ENCODE measurements at regions not wholly inside any gene's neighbourhood (a gene's known extent, or its start where the extent isn't known, plus 50 kb on each side); places are given as distances from the start of the nearest gene placed in this dataset.

GRCh38 chr2:19748711-19749506, 152.9 kb downstream of the TTC32 start:
- Histone ChIP-seq H3K4me1 (ENCODE audit: control insufficient read depth, insufficient read depth, low read length) (no peaks in the 10 kb centered on the region), H3K27ac (ENCODE audit: low read depth, low read length) (no peak overlapping the region), H3K4me3 (ENCODE audit: low read depth, low read length) (no peak overlapping the region), H3K27me3 (ENCODE audit: control insufficient read depth, insufficient read depth, low read length) (no peaks in the 10 kb centered on the region), H3K9ac (ENCODE audit: low read depth, low read length) (no peak overlapping the region), H3K9me3 (ENCODE audit: control insufficient read depth, insufficient read depth, low read length) (no peaks in the 10 kb centered on the region), H3K36me3 (ENCODE audit: control insufficient read depth, insufficient read depth, low read length) (no peaks in the 10 kb centered on the region)

DNA sequence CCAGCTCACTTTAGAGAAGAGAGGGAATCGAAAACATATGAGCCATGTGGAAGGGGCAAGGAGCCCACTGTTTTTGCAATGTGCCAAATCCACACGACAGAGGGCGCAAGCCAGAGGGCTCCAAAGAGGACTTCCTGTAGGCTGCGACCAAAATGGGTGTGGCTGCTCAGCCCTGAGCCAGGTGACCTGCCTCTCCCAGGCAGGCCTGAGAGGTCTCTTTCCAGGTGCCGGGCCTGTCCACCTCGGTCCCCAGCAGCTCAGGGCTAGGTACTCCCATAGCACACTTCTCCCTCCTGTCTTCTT, 153.8 kb downstream of the TTC32 start:
- Histone ChIP-seq H3K9me3 (ENCODE audit: control insufficient read depth, insufficient read depth, low read length) (no peaks in the 10 kb centered on the region), H3K4me1 (ENCODE audit: control insufficient read depth, insufficient read depth, low read length) (no peaks in the 10 kb centered on the region), H3K9ac (ENCODE audit: low read depth, low read length) (no peak overlapping the region), H3K27ac (ENCODE audit: low read depth, low read length) (no peak overlapping the region), H3K27me3 (ENCODE audit: control insufficient read depth, insufficient read depth, low read length) (no peaks in the 10 kb centered on the region), H3K36me3 (ENCODE audit: control insufficient read depth, insufficient read depth, low read length) (no peaks in the 10 kb centered on the region), H3K4me3 (ENCODE audit: low read depth, low read length) (no peak overlapping the region)

DNA sequence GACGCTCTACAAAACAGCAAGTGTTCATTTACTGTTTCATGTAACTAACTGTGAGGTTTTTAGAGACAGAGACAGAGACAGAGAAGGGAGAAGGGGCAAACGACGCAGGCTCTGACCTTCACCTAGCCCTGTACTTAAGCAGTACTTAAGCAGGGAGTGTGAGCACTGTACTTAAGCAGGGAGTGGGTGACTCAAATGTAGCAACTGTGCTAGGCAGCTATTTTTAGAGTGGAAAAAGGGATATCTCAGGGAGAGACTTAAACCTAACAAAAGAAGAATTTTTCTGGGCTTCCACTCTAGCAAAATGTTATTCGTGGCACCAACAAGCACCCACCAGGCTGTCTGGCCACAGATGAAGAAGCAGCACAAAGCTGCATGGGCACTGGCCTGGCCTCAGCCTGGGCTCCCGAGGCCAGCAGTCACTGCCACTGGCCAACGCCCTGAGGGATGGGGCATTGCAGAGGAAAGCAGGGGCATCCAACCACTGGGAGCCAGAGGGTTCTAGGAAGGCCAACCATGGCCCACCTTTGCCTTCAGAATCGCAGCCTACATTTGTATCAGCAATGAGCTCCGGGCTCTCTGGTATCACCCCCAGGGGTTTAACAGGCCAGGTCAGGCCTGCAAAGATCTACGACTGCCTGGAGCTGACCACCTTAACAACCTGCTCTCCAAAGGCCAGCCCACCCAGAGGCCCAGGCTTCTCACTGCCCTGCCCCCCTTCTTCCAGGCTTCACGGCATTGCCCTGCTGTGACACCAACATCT, 154.3 kb downstream of the TTC32 start:
- Histone ChIP-seq H3K36me3 (ENCODE audit: control insufficient read depth, insufficient read depth, low read length) (no peaks in the 10 kb centered on the region), H3K4me3 (ENCODE audit: low read depth, low read length) (no peak overlapping the region), H3K27ac (ENCODE audit: low read depth, low read length) (no peak overlapping the region), H3K9me3 (ENCODE audit: control insufficient read depth, insufficient read depth, low read length) (no peaks in the 10 kb centered on the region), H3K27me3 (ENCODE audit: control insufficient read depth, insufficient read depth, low read length) (no peaks in the 10 kb centered on the region), H3K9ac (ENCODE audit: low read depth, low read length) (no peak overlapping the region), H3K4me1 (ENCODE audit: control insufficient read depth, insufficient read depth, low read length) (no peaks in the 10 kb centered on the region)

GRCh38 chr2:19746611-19747309, 155.0 kb downstream of the TTC32 start:
- no peaks in the 10 kb centered on the region for H3K36me3 ChIP-seq (ENCODE audit: control insufficient read depth, insufficient read depth, low read length)
- no peaks in the 10 kb centered on the region for H3K4me1 ChIP-seq (ENCODE audit: control insufficient read depth, insufficient read depth, low read length)
- no peaks in the 10 kb centered on the region for H3K27me3 ChIP-seq (ENCODE audit: control insufficient read depth, insufficient read depth, low read length)
- H3K9ac ChIP-seq (ENCODE audit: low read depth, low read length) = no peak overlapping the region
- H3K27ac ChIP-seq (ENCODE audit: low read depth, low read length) = no peak overlapping the region
- H3K9me3 ChIP-seq (ENCODE audit: control insufficient read depth, insufficient read depth, low read length) = no peaks in the 10 kb centered on the region
- no peak overlapping the region for H3K4me3 ChIP-seq (ENCODE audit: low read depth, low read length)

- Histone ChIP-seq H3K9ac (ENCODE audit: low read depth, low read length) (no peak overlapping the region), H3K9me3 (ENCODE audit: control insufficient read depth, insufficient read depth, low read length) (no peaks in the 10 kb centered on the region), H3K36me3 (ENCODE audit: control insufficient read depth, insufficient read depth, low read length) (no peaks in the 10 kb centered on the region), H3K27ac (ENCODE audit: low read depth, low read length) (no peak overlapping the region), H3K4me3 (ENCODE audit: low read depth, low read length) (no peak overlapping the region), H3K4me1 (ENCODE audit: control insufficient read depth, insufficient read depth, low read length) (no peaks in the 10 kb centered on the region), H3K27me3 (ENCODE audit: control insufficient read depth, insufficient read depth, low read length) (no peaks in the 10 kb centered on the region)
Measured at GRCh38 chr2:19746137-19746600, 155.6 kb downstream of the TTC32 start.

DNA sequence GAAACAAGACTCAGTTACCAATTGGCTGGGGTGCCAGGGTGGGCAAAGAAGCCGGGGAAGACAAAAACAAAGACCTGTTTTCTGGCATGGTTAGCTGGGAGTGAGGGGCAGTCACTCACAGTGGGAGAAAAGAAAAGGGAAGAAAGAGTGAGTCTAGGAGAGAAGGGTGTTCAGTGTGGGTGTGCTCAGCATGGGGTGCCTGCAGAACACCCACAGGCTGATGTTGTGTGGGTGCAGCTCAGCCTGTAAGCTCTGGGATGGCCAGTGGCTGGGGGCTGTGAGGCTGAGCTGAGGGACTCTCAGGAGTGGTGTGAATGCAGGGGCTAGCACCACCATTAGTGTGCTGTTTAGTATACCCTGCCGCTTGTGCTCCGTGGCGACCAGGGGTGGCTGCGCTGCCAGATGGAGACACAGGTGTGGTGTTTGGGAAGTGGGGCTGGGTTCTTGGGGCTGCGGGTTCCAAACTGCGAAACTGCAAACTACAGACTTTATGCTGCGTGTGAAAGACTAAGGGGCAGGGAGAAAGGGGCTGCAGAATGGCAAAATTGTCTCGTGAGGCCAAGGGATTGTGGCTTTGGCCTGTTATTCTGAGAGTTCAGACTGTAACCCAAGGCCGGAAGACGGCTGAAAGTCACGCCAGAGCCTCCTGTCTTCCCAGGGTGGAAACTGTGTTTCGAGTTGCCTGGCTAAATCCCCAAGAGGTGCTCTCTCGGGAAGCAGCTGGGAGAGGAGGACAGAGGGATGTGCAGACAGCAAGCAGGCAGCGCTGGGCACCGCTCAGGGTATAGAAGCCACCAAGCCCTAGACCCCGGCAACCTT, 156.3 kb downstream of the TTC32 start:
- no peaks in the 10 kb centered on the region for H3K4me1 ChIP-seq (ENCODE audit: control insufficient read depth, insufficient read depth, low read length)
- H3K27me3 ChIP-seq (ENCODE audit: control insufficient read depth, insufficient read depth, low read length) = no peaks in the 10 kb centered on the region
- no peak overlapping the region for H3K9ac ChIP-seq (ENCODE audit: low read depth, low read length)
- H3K27ac ChIP-seq (ENCODE audit: low read depth, low read length) = no peak overlapping the region
- no peak overlapping the region for H3K4me3 ChIP-seq (ENCODE audit: low read depth, low read length)
- H3K9me3 ChIP-seq (ENCODE audit: control insufficient read depth, insufficient read depth, low read length) = no peaks in the 10 kb centered on the region
- H3K36me3 ChIP-seq (ENCODE audit: control insufficient read depth, insufficient read depth, low read length) = no peaks in the 10 kb centered on the region

GRCh38 chr2:19744456-19745199, 157.2 kb downstream of the TTC32 start:
- H3K9me3 ChIP-seq (ENCODE audit: control insufficient read depth, insufficient read depth, low read length) = no peaks in the 10 kb centered on the region
- H3K9ac ChIP-seq (ENCODE audit: low read depth, low read length) = no peak overlapping the region
- no peaks in the 10 kb centered on the region for H3K4me1 ChIP-seq (ENCODE audit: control insufficient read depth, insufficient read depth, low read length)
- H3K27me3 ChIP-seq (ENCODE audit: control insufficient read depth, insufficient read depth, low read length) = no peaks in the 10 kb centered on the region
- H3K27ac ChIP-seq (ENCODE audit: low read depth, low read length) = no peak overlapping the region
- no peak overlapping the region for H3K4me3 ChIP-seq (ENCODE audit: low read depth, low read length)
- no peaks in the 10 kb centered on the region for H3K36me3 ChIP-seq (ENCODE audit: control insufficient read depth, insufficient read depth, low read length)

- H3K27ac ChIP-seq (ENCODE audit: low read depth, low read length) = no peak overlapping the region
- no peaks in the 10 kb centered on the region for H3K27me3 ChIP-seq (ENCODE audit: control insufficient read depth, insufficient read depth, low read length)
- H3K9ac ChIP-seq (ENCODE audit: low read depth, low read length) = no peak overlapping the region
- H3K4me3 ChIP-seq (ENCODE audit: low read depth, low read length) = no peak overlapping the region
- peaks cover 1% of the 10 kb centered on the region; the same call in 1 of the 2 replicates for H3K4me1 ChIP-seq (ENCODE audit: control insufficient read depth, insufficient read depth, low read length)
- no peaks in the 10 kb centered on the region for H3K36me3 ChIP-seq (ENCODE audit: control insufficient read depth, insufficient read depth, low read length)
- no peaks in the 10 kb centered on the region for H3K9me3 ChIP-seq (ENCODE audit: control insufficient read depth, insufficient read depth, low read length)
Measured at GRCh38 chr2:19743641-19744040, 158.1 kb downstream of the TTC32 start.

DNA sequence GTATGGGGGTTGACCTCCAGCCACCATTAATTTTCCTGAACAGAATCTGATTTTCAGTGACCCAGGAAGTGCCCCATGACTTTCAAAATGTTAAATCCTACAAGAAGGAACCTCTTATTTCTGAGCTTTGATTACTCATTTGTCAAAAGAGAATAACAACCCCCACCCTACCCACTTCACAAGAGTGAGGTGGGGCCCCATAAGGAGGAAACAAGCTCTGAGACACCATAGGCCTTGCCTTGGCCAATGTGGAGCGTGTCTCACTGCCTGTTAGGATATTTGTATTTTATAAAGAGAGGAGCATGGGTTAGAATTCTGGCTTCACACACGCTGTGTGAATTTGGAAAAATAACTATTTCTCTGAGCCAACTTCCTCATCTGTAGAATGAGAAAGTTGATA, 158.9 kb downstream of the TTC32 start:
- no peaks in the 10 kb centered on the region for H3K9me3 ChIP-seq (ENCODE audit: control insufficient read depth, insufficient read depth, low read length)
- H3K9ac ChIP-seq (ENCODE audit: low read depth, low read length) = no peak overlapping the region
- H3K27me3 ChIP-seq (ENCODE audit: control insufficient read depth, insufficient read depth, low read length) = no peaks in the 10 kb centered on the region
- no peak overlapping the region for H3K27ac ChIP-seq (ENCODE audit: low read depth, low read length)
- H3K4me3 ChIP-seq (ENCODE audit: low read depth, low read length) = no peak overlapping the region
- H3K36me3 ChIP-seq (ENCODE audit: control insufficient read depth, insufficient read depth, low read length) = no peaks in the 10 kb centered on the region
- H3K4me1 ChIP-seq (ENCODE audit: control insufficient read depth, insufficient read depth, low read length) = peaks cover 4% of the 10 kb centered on the region; the same call in 1 of the 2 replicates

- Histone ChIP-seq H3K9me3 (ENCODE audit: control insufficient read depth, insufficient read depth, low read length) (no peaks in the 10 kb centered on the region), H3K4me1 (ENCODE audit: control insufficient read depth, insufficient read depth, low read length) (peaks cover 4% of the 10 kb centered on the region; the same call in 1 of the 2 replicates), H3K9ac (ENCODE audit: low read depth, low read length) (no peak overlapping the region), H3K4me3 (ENCODE audit: low read depth, low read length) (no peak overlapping the region), H3K27ac (ENCODE audit: low read depth, low read length) (no peak overlapping the region), H3K27me3 (ENCODE audit: control insufficient read depth, insufficient read depth, low read length) (no peaks in the 10 kb centered on the region), H3K36me3 (ENCODE audit: control insufficient read depth, insufficient read depth, low read length) (no peaks in the 10 kb centered on the region)
Measured at GRCh38 chr2:19739256-19739655, 162.5 kb downstream of the TTC32 start.

Data from HUES48 (cell line).